Osteoblast (primary cell): ENCODE measurements at regions not wholly inside any gene's neighbourhood (a gene's known extent, or its start where the extent isn't known, plus 50 kb on each side); places are given as distances from the start of the nearest gene placed in this dataset.

Experiments
- DNase-seq: peaks from one replicate; pipeline ENCODE4 v3.0.0; 2011; ENCODE audit warnings: low spot score, mixed read lengths; ENCODE audit not compliant: insufficient read length; ENCODE audit errors: missing footprints
- H2AFZ ChIP-seq: 2 replicates; pipeline ENCODE4 v1.6.0; 2011; ENCODE audit warnings: mild to moderate bottlenecking, low read length
- H3K27ac ChIP-seq: 2 replicates; pipeline ENCODE4 v1.5.1; 2011; ENCODE audit warnings: mild to moderate bottlenecking, low read depth, low read length, moderate library complexity
- H3K27me3 ChIP-seq: 2 replicates; pipeline ENCODE4 v1.6.0; 2012; ENCODE audit warnings: mild to moderate bottlenecking, control low read depth, inconsistent platforms, low read length, moderate library complexity; ENCODE audit not compliant: insufficient read depth
- H3K36me3 ChIP-seq: 2 replicates; pipeline ENCODE4 v1.5.1; 2011; ENCODE audit warnings: mild to moderate bottlenecking, low read length, control low read depth, moderate library complexity; ENCODE audit not compliant: insufficient read depth
- H3K4me1 ChIP-seq: 2 replicates; pipeline ENCODE4 v1.5.1; 2011; ENCODE audit warnings: mild to moderate bottlenecking, low read length, control low read depth, moderate library complexity; ENCODE audit not compliant: insufficient read depth
- H3K4me2 ChIP-seq: 2 replicates; pipeline ENCODE4 v1.6.0; 2011; ENCODE audit warnings: mild to moderate bottlenecking, low read length; ENCODE audit not compliant: insufficient read depth
- H3K4me3 ChIP-seq: fragments of 200-600 bp; sonication (generic); 3 replicates; pipeline ENCODE4 v1.5.1; 2012; ENCODE audit warnings: mild to moderate bottlenecking, low read length, inconsistent platforms; ENCODE audit not compliant: insufficient read depth
- H3K79me2 ChIP-seq: 2 replicates; pipeline ENCODE4 v1.6.0; 2012; ENCODE audit warnings: mild to moderate bottlenecking, low read length, control low read depth, inconsistent platforms; ENCODE audit not compliant: insufficient read depth
- H3K9me3 ChIP-seq: 2 replicates; pipeline ENCODE4 v1.5.1; 2011; ENCODE audit warnings: low read depth, low read length, control low read depth
- H4K20me1 ChIP-seq: 2 replicates; pipeline ENCODE4 v1.6.0; 2012; ENCODE audit warnings: mild to moderate bottlenecking, low read length, control low read depth; ENCODE audit not compliant: insufficient read depth
- TF ChIP-seq, protein P1 (sequence below): IDR thresholded peaks from 2 replicates; pipeline ENCODE4 v1.5.1; 2011; ENCODE audit warnings: mild to moderate bottlenecking, low read depth, low read length, moderate library complexity; ENCODE audit errors: extremely low read depth

GRCh38 chr14:99033951-99034350, 238.0 kb downstream of the BCL11B start:
- Histone ChIP-seq H3K9me3 (no peaks in the 10 kb centered on the region), H3K4me2 (no peak overlapping the region), H3K27me3 (no peaks in the 10 kb centered on the region), H3K79me2 (no peaks in the 10 kb centered on the region), H4K20me1 (no peaks in the 10 kb centered on the region), H3K27ac (no peak overlapping the region), H2AFZ (no peak overlapping the region), H3K4me1 (peaks cover 13% of the 10 kb centered on the region), H3K4me3 (no peak overlapping the region), H3K36me3 (no peaks in the 10 kb centered on the region)
- DNase-seq = no peak
- TF ChIP-seq, protein P1, sequence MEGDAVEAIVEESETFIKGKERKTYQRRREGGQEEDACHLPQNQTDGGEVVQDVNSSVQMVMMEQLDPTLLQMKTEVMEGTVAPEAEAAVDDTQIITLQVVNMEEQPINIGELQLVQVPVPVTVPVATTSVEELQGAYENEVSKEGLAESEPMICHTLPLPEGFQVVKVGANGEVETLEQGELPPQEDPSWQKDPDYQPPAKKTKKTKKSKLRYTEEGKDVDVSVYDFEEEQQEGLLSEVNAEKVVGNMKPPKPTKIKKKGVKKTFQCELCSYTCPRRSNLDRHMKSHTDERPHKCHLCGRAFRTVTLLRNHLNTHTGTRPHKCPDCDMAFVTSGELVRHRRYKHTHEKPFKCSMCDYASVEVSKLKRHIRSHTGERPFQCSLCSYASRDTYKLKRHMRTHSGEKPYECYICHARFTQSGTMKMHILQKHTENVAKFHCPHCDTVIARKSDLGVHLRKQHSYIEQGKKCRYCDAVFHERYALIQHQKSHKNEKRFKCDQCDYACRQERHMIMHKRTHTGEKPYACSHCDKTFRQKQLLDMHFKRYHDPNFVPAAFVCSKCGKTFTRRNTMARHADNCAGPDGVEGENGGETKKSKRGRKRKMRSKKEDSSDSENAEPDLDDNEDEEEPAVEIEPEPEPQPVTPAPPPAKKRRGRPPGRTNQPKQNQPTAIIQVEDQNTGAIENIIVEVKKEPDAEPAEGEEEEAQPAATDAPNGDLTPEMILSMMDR = no peak

- no peaks in the 10 kb centered on the region for H3K9me3 ChIP-seq
- no peaks in the 10 kb centered on the region for H3K79me2 ChIP-seq
- TF ChIP-seq, protein P1 = no peak
- H3K27me3 ChIP-seq = no peaks in the 10 kb centered on the region
- no peak for DNase-seq
- no peaks in the 10 kb centered on the region for H4K20me1 ChIP-seq
- H3K36me3 ChIP-seq = no peaks in the 10 kb centered on the region
- H3K4me1 ChIP-seq = peaks cover 13% of the 10 kb centered on the region
- H3K4me3 ChIP-seq = no peak overlapping the region
- H2AFZ ChIP-seq = no peak overlapping the region
- no peak overlapping the region for H3K27ac ChIP-seq
- no peak overlapping the region for H3K4me2 ChIP-seq
These were observed 237.3 kb downstream of the BCL11B start for GRCh38 chr14:99034711-99035171.

DNA sequence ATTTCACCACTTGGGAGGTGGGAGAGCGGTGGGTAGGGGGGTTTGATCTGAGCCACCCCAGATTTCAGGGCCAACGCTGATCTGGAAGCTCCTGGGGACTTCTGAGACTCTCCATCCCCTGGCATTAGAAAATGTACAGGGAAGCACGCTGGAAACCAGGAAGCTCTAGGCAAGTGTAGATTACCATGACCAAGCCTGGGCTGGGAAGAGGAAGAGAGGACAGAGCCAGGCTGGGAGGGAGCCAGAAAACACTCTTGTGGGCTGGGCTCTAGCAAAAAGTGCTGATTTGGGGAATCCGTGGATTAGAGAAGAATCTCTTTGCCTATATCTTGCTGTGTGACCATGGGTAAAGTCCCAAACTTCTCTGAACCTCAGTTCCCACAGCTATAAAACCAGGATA, 236.7 kb downstream of the BCL11B start:
- H3K9me3 ChIP-seq = no peaks in the 10 kb centered on the region
- TF ChIP-seq, protein P1 = no peak
- no peaks in the 10 kb centered on the region for H4K20me1 ChIP-seq
- DNase-seq = peak; percentile 91
- peak overlapping the region; percentile 64 for H3K4me2 ChIP-seq
- H3K36me3 ChIP-seq = no peaks in the 10 kb centered on the region
- no peaks in the 10 kb centered on the region for H3K79me2 ChIP-seq
- peaks cover 13% of the 10 kb centered on the region for H3K4me1 ChIP-seq
- H3K27me3 ChIP-seq = no peaks in the 10 kb centered on the region
- H3K27ac ChIP-seq = peak overlapping the region; percentile 27
- H2AFZ ChIP-seq = peak overlapping the region; percentile 64
- H3K4me3 ChIP-seq = peak overlapping the region; percentile 45

DNA sequence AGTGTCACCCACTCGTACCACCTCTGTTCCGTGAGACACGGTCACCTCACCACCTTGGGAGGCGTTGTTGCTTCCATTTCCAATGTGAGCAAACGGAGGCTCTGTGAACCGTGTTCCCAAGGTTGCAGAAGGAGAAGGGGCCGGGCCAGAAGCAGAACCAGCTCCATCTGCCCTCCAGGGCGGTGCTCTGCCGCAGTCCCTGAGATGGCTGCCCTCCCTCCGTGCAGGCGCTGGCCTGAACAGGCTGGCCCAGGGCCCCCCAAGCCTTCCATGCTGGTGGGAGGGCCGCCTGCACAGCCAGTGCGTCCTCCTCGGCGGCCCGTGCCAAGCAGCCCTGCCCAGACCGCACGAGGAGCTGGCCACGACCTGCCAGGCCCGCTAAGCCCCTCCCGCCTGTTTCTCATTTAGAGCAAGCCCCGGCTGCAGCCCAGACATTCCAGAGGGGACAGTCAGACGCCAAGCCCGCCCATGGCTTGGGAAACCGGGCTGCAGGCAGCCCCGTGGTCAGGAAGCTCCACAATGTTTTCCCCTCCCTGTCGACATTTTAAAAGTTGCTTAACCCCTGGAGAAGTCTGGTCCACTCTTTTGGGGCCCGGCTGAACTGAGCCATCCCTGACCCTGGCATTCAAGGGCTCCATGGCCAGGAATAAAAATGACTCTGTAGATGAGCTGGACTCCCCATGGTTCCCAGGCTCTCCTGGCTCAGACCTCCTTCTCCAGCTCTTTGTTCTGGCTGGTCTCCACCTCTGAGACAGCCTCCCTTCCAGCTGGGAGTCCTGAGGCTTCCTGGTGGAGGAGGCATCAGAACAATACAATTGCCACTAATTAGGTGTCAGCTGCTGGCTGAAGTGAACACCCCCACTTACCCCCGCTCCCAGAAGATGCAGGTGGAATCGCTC, 236.0 kb downstream of the BCL11B start:
- H3K27me3 ChIP-seq = no peaks in the 10 kb centered on the region
- H3K4me3 ChIP-seq = peak overlapping the region; percentile 45
- H2AFZ ChIP-seq = peak overlapping the region; percentile 88
- H3K79me2 ChIP-seq = no peaks in the 10 kb centered on the region
- no peaks in the 10 kb centered on the region for H3K9me3 ChIP-seq
- H3K27ac ChIP-seq = peak overlapping the region; percentile 79
- H4K20me1 ChIP-seq = no peaks in the 10 kb centered on the region
- peak; percentile 100 for DNase-seq
- peaks cover 13% of the 10 kb centered on the region for H3K4me1 ChIP-seq
- TF ChIP-seq, protein P1 = no peak
- H3K36me3 ChIP-seq = no peaks in the 10 kb centered on the region
- peak overlapping the region; percentile 64 for H3K4me2 ChIP-seq
